ENCODE measurements at regions not wholly inside any gene's neighbourhood (a gene's known extent, or its start where the extent isn't known, plus 50 kb on each side); places are given as distances from the start of the nearest gene placed in this dataset.

GRCh38 chr10:130250127-130250526 is 113.9 kb downstream of the GLRX3 start:
- ATAC-seq (ENCODE audit: low FRiP score in 2 of 2) = no peak
- H3K36me3 ChIP-seq = no peaks in the 10 kb centered on the region

GRCh38 chr10:130251766-130252165 is 115.6 kb downstream of the GLRX3 start:
- DNase-seq (no peak), ATAC-seq (ENCODE audit: low FRiP score in 2 of 2) (no peak)
- Histone ChIP-seq H3K27ac (no peak overlapping the region), H3K4me3 (no peak overlapping the region), H3K27me3 (no peaks in the 10 kb centered on the region), H3K9me3 (no peaks in the 10 kb centered on the region), H3K36me3 (no peaks in the 10 kb centered on the region), H3K4me1 (no peaks in the 10 kb centered on the region)
- TF ChIP-seq CTCF (IDR thresholded peaks at IDR 0.05) (no peak), EP300 (IDR thresholded peaks at IDR 0.05) (no peak), POLR2AphosphoS5 (IDR thresholded peaks at IDR 0.05) (no peak), POLR2A (IDR thresholded peaks at IDR 0.05) (no peak)
- WGBS, 2 donors = 79 to 82% methylated on average over 4 of the region's 4 CpGs

More at GRCh38 chr10:130250127-130250526, 113.9 kb downstream of the GLRX3 start:
- no peak for DNase-seq
- Histone ChIP-seq H3K4me3 (no peak overlapping the region), H3K9me3 (no peaks in the 10 kb centered on the region), H3K27ac (no peak overlapping the region), H3K27me3 (no peaks in the 10 kb centered on the region), H3K4me1 (no peaks in the 10 kb centered on the region)
- 59 to 75% methylated on average over 3 of the region's 3 CpGs for WGBS, 2 donors
- TF ChIP-seq POLR2AphosphoS5 (IDR thresholded peaks at IDR 0.05) (no peak), EP300 (IDR thresholded peaks at IDR 0.05) (no peak), POLR2A (IDR thresholded peaks at IDR 0.05) (no peak), CTCF (IDR thresholded peaks at IDR 0.05) (no peak)

GRCh38 chr10:130254243-130254642 is 118.1 kb downstream of the GLRX3 start:
- WGBS, 2 donors = 40 to 70% methylated on average over 7 to 13 of the region's 13 CpGs
- peak in 1 of 2 donors; percentile 37 for DNase-seq

GRCh38 chr10:130254662-130255061 is 118.5 kb downstream of the GLRX3 start:
- no peaks in the 10 kb centered on the region for H3K4me1 ChIP-seq
- no peak for DNase-seq
- no peaks in the 10 kb centered on the region for H3K36me3 ChIP-seq
- ATAC-seq (ENCODE audit: low FRiP score in 2 of 2) = no peak
- no peaks in the 10 kb centered on the region for H3K9me3 ChIP-seq
- no peak overlapping the region for H3K4me3 ChIP-seq
- WGBS, 2 donors = 43 to 47% methylated on average over 5 of the region's 5 CpGs
- TF ChIP-seq POLR2AphosphoS5 (IDR thresholded peaks at IDR 0.05) = no peak
- no peak for TF ChIP-seq POLR2A (IDR thresholded peaks at IDR 0.05)
- no peak for TF ChIP-seq EP300 (IDR thresholded peaks at IDR 0.05)
- no peak for TF ChIP-seq CTCF (IDR thresholded peaks at IDR 0.05)
- H3K27me3 ChIP-seq = no peaks in the 10 kb centered on the region
- H3K27ac ChIP-seq = no peak overlapping the region

More at GRCh38 chr10:130254243-130254642, 118.1 kb downstream of the GLRX3 start:
- TF ChIP-seq EP300 (IDR thresholded peaks at IDR 0.05) = no peak
- no peak for TF ChIP-seq CTCF (IDR thresholded peaks at IDR 0.05)
- TF ChIP-seq POLR2A (IDR thresholded peaks at IDR 0.05) = no peak
- TF ChIP-seq POLR2AphosphoS5 (IDR thresholded peaks at IDR 0.05) = no peak
- H3K9me3 ChIP-seq = no peaks in the 10 kb centered on the region
- no peaks in the 10 kb centered on the region for H3K27me3 ChIP-seq
- no peaks in the 10 kb centered on the region for H3K4me1 ChIP-seq
- H3K27ac ChIP-seq = no peak overlapping the region
- no peak for ATAC-seq (ENCODE audit: low FRiP score in 2 of 2)
- no peak overlapping the region for H3K4me3 ChIP-seq
- H3K36me3 ChIP-seq = no peaks in the 10 kb centered on the region

GRCh38 chr10:130255777-130256176 is 119.6 kb downstream of the GLRX3 start:
- H3K27ac ChIP-seq = no peak overlapping the region
- H3K9me3 ChIP-seq = no peaks in the 10 kb centered on the region
- 77 to 85% methylated on average over 5 of the region's 5 CpGs for WGBS, 2 donors
- H3K4me3 ChIP-seq = no peak overlapping the region
- no peaks in the 10 kb centered on the region for H3K4me1 ChIP-seq
- TF ChIP-seq CTCF (IDR thresholded peaks at IDR 0.05) (no peak), POLR2AphosphoS5 (IDR thresholded peaks at IDR 0.05) (no peak), EP300 (IDR thresholded peaks at IDR 0.05) (no peak), POLR2A (IDR thresholded peaks at IDR 0.05) (no peak)
- H3K27me3 ChIP-seq = no peaks in the 10 kb centered on the region
- DNase-seq (no peak), ATAC-seq (ENCODE audit: low FRiP score in 2 of 2) (no peak)
- H3K36me3 ChIP-seq = no peaks in the 10 kb centered on the region
